ENCODE measurements at regions not wholly inside any gene's neighbourhood (a gene's known extent, or its start where the extent isn't known, plus 50 kb on each side); places are given as distances from the start of the nearest gene placed in this dataset.

DNA sequence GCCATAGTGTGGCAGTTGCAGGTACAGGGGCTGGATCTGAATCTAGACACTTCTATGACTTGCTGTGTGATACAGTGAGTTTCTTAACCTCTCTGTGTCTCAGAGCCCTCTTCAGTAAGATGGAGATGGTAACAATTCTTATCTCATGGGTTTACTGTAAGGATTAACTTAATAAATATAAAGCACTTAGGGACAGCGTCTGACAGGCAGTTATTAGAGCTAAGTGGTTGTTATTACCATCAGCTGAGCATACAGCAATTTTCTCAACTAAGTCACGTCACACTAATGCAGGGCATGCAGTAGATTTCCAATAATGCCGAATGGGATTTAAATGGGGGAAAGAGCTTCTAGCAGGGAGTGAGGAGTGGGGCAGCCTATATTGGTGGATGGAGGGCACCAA, 162.6 kb downstream of the SH2D4B start:
- POLR2A ChIA-PET, result no interaction called here

DNA sequence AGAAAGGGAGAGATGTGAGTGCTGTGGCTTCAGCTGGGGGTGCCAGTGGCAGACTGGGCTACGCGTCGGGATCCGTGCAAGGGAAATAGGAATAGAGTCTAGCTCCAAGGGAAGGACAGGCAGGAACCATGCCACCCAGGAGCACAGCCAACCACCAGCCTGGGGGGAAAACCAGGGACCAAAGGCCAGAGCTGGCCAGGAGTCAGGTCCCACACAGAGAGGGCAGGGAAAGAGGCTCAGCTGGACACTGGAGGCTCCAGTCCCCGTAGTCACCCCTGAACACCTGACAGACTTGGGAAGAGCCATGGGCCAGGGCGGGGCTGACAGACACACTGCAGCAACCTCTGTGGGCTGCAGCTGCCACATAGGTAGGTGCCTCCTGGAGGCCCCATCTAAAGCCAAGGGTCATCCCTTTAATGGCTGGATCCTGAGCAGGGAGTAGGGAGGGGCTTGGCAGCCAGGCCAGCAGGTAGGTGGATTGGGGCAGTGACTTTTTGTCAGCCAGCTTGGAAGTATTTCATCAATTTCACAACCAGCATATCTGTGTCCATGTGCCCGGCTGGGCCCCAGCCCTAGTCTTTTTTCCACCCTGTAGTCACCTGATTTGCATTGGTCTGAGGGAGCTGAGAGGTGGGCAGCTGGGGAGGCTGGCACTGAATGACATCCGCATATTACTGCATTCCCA, 163.2 kb downstream of the SH2D4B start:
- ChIA-PET POLR2A (no interaction called here), CTCF (no interaction called here)
- DNase-seq (ENCODE audit: low read depth, low spot score), result no peak
- intact Hi-C loops (cut with micrococcal nuclease; ENCODE audit: unreplicated experiment) (loop anchor here (1.0 to 10.0 kb wide), 2 partner anchors 223 to 1134 kb away; no protein-coding TSS in a partner anchor), in situ Hi-C loops (cut with HindIII; ENCODE audit: low pct_unique_long_range_greater_than_20kb, low sequenced_read_pairs) (no loop called here)
- Histone ChIP-seq H3K4me3 (ENCODE audit: low read depth in 2 of 2, low read length in 2 of 2) (no peak overlapping the region), H3K27ac (ENCODE audit: low read length) (no peak overlapping the region), H3K4me1 (ENCODE audit: control insufficient read depth, insufficient read depth, low read length) (no peaks in the 10 kb centered on the region), H3K36me3 (ENCODE audit: control insufficient read depth, insufficient read depth, low read length) (no peaks in the 10 kb centered on the region), H3K9me3 (ENCODE audit: control insufficient read depth, insufficient read depth, low read depth, low read length) (no peaks in the 10 kb centered on the region), H3K27me3 (ENCODE audit: control insufficient read depth, insufficient read depth, low read length) (no peaks in the 10 kb centered on the region)
- ATAC-seq, result no peak
- TF ChIP-seq SIN3A (IDR thresholded peaks at IDR 0.05; ENCODE audit: borderline replicate concordance, insufficient read depth, low read depth, low read length) (no peak), POLR2AphosphoS5 (IDR thresholded peaks at IDR 0.05; ENCODE audit: low read depth, low read length) (no peak), TCF7L2 (IDR thresholded peaks at IDR 0.05; ENCODE audit: low read depth, low read length) (no peak)
- TF ChIP-seq, protein P1, sequence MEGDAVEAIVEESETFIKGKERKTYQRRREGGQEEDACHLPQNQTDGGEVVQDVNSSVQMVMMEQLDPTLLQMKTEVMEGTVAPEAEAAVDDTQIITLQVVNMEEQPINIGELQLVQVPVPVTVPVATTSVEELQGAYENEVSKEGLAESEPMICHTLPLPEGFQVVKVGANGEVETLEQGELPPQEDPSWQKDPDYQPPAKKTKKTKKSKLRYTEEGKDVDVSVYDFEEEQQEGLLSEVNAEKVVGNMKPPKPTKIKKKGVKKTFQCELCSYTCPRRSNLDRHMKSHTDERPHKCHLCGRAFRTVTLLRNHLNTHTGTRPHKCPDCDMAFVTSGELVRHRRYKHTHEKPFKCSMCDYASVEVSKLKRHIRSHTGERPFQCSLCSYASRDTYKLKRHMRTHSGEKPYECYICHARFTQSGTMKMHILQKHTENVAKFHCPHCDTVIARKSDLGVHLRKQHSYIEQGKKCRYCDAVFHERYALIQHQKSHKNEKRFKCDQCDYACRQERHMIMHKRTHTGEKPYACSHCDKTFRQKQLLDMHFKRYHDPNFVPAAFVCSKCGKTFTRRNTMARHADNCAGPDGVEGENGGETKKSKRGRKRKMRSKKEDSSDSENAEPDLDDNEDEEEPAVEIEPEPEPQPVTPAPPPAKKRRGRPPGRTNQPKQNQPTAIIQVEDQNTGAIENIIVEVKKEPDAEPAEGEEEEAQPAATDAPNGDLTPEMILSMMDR (IDR thresholded peaks at IDR 0.05), result no peak
- TF ChIP-seq, protein P2, sequence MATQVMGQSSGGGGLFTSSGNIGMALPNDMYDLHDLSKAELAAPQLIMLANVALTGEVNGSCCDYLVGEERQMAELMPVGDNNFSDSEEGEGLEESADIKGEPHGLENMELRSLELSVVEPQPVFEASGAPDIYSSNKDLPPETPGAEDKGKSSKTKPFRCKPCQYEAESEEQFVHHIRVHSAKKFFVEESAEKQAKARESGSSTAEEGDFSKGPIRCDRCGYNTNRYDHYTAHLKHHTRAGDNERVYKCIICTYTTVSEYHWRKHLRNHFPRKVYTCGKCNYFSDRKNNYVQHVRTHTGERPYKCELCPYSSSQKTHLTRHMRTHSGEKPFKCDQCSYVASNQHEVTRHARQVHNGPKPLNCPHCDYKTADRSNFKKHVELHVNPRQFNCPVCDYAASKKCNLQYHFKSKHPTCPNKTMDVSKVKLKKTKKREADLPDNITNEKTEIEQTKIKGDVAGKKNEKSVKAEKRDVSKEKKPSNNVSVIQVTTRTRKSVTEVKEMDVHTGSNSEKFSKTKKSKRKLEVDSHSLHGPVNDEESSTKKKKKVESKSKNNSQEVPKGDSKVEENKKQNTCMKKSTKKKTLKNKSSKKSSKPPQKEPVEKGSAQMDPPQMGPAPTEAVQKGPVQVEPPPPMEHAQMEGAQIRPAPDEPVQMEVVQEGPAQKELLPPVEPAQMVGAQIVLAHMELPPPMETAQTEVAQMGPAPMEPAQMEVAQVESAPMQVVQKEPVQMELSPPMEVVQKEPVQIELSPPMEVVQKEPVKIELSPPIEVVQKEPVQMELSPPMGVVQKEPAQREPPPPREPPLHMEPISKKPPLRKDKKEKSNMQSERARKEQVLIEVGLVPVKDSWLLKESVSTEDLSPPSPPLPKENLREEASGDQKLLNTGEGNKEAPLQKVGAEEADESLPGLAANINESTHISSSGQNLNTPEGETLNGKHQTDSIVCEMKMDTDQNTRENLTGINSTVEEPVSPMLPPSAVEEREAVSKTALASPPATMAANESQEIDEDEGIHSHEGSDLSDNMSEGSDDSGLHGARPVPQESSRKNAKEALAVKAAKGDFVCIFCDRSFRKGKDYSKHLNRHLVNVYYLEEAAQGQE (IDR thresholded peaks at IDR 0.05; ENCODE audit: insufficient read depth in 1 of 2, low read depth in 2 of 2, low read length in 1 of 2), result no peak
- no TSS peak for BruUV-seq (replicated peaks)

More for the DNA sequence above, 162.6 kb downstream of the SH2D4B start:
- ATAC-seq (no peak), DNase-seq (ENCODE audit: low read depth, low spot score) (no peak)
- Histone ChIP-seq H3K27ac (ENCODE audit: low read length) (no peak overlapping the region), H3K4me3 (ENCODE audit: low read depth in 2 of 2, low read length in 2 of 2) (no peak overlapping the region), H3K4me1 (ENCODE audit: control insufficient read depth, insufficient read depth, low read length) (no peaks in the 10 kb centered on the region), H3K9me3 (ENCODE audit: control insufficient read depth, insufficient read depth, low read depth, low read length) (no peaks in the 10 kb centered on the region), H3K27me3 (ENCODE audit: control insufficient read depth, insufficient read depth, low read length) (peaks cover 3% of the 10 kb centered on the region; the same call in 1 of the 2 replicates), H3K36me3 (ENCODE audit: control insufficient read depth, insufficient read depth, low read length) (no peaks in the 10 kb centered on the region)
- CTCF ChIA-PET, result interaction anchor here (1.2 to 1.5 kb wide), 2 partner anchors 13 to 224 kb away, joined by 6 to 10 read pairs; no protein-coding TSS in a partner anchor
- in situ Hi-C loops (cut with HindIII; ENCODE audit: low pct_unique_long_range_greater_than_20kb, low sequenced_read_pairs), result no loop called here
- no TSS peak for BruUV-seq (replicated peaks)
- TF ChIP-seq TCF7L2 (IDR thresholded peaks at IDR 0.05; ENCODE audit: low read depth, low read length), result no peak
- intact Hi-C loops (cut with micrococcal nuclease; ENCODE audit: unreplicated experiment), result loop anchor here (1.0 to 10.0 kb wide), 2 partner anchors 224 to 1135 kb away; no protein-coding TSS in a partner anchor

DNA sequence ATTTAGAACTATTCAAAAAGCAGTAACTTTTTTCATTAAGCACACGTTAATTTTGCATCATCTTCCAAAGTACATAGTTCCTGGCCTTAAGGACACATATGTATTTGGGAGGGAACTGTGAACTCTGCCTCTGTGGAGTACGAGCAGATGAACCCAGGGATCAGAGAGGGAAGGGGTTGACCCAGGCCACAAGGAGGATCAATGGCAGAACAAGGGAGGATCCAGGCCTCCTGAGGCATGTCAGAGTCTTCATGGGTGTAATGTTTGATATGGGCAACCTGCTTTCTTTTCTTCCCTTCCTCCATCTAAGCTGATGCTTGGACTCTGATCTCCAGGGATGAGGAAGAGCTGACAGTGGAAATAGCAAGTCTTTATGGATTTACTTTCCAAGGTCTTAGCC, 164.0 kb downstream of the SH2D4B start:
- DNase-seq (ENCODE audit: low read depth, low spot score) (no peak), ATAC-seq (no peak)
- Histone ChIP-seq H3K27ac (ENCODE audit: low read length) (no peak overlapping the region), H3K9me3 (ENCODE audit: control insufficient read depth, insufficient read depth, low read depth, low read length) (no peaks in the 10 kb centered on the region), H3K36me3 (ENCODE audit: control insufficient read depth, insufficient read depth, low read length) (no peaks in the 10 kb centered on the region), H3K4me1 (ENCODE audit: control insufficient read depth, insufficient read depth, low read length) (no peaks in the 10 kb centered on the region), H3K4me3 (ENCODE audit: low read depth in 2 of 2, low read length in 2 of 2) (no peak overlapping the region), H3K27me3 (ENCODE audit: control insufficient read depth, insufficient read depth, low read length) (no peaks in the 10 kb centered on the region)
- ChIA-PET CTCF (no interaction called here), POLR2A (no interaction called here)
- TF ChIP-seq SIN3A (IDR thresholded peaks at IDR 0.05; ENCODE audit: borderline replicate concordance, insufficient read depth, low read depth, low read length) (no peak), TCF7L2 (IDR thresholded peaks at IDR 0.05; ENCODE audit: low read depth, low read length) (no peak), POLR2AphosphoS5 (IDR thresholded peaks at IDR 0.05; ENCODE audit: low read depth, low read length) (no peak)
- TF ChIP-seq, protein P1 (IDR thresholded peaks at IDR 0.05), result no peak
- TF ChIP-seq, protein P2 (IDR thresholded peaks at IDR 0.05; ENCODE audit: insufficient read depth in 1 of 2, low read depth in 2 of 2, low read length in 1 of 2), result no peak
- intact Hi-C loops (cut with micrococcal nuclease; ENCODE audit: unreplicated experiment) (loop anchor here (10.0 kb wide), 1 partner anchor 1133 kb away; no protein-coding TSS in a partner anchor), in situ Hi-C loops (cut with HindIII; ENCODE audit: low pct_unique_long_range_greater_than_20kb, low sequenced_read_pairs) (no loop called here)
- no TSS peak for BruUV-seq (replicated peaks)

All from Panc1 (cell line).